NOMO-1 (cell line): ENCODE measurements at regions not wholly inside any gene's neighbourhood (a gene's known extent, or its start where the extent isn't known, plus 50 kb on each side); places are given as distances from the start of the nearest gene placed in this dataset.

Source experiments
- DNase-seq, 2 experiments: peaks; one replicate each; lab custom pipeline; 2025; ENCODE audit not compliant: unreplicated experiment in 2 of 2; lab: John Stamatoyannopoulos, UW

- DNase-seq, result no peak
These were observed 243.9 kb upstream of the RAB6C start for GRCh38 chr2:129735576-129735975.

- no peak for DNase-seq
These were observed 241.6 kb upstream of the RAB6C start for GRCh38 chr2:129737660-129738527.

- DNase-seq, result no peak
These were observed 240.7 kb upstream of the RAB6C start for GRCh38 chr2:129738799-129739198.

DNA sequence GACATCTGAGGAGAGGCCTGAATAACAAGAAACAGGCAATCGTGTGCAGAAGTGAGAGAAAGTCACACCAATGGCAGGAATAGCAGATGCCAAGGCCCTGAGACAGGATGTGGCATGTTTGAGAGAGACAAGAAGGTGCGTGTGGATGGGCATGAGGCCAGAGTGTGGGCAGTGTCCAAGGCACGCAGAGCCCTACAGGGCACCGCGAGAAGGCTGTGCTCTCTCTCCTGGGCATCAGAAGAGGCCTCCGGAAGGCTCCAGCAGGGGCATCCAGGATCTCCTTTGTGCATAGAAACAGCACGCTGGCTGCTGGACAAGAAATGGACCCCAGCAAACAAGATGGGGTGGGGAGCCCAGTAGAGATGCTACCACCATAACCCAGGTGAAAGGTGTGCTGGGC, 239.0 kb upstream of the RAB6C start:
- no peak for DNase-seq

- no peak for DNase-seq
These were observed 238.3 kb upstream of the RAB6C start for GRCh38 chr2:129741165-129741564.

DNA sequence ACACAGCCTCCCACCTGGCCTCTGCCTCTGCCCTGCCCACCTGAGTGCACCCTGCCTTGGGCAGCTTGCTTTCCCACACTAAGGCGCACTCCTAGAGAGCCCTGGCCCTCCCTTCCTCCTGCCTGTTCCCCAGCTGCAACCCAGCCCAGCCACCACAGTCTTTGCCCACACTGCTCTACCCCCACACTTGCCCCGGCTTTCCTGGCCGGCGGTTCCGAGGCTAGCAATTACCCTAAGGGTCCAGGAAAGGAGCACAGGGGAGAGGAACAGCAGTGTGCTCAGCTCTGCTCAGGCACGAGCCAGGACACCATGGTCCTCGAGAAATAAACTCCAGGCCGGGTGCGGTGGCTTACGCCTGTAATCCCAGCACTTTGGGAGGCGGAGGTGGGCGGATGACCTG, 237.8 kb upstream of the RAB6C start:
- DNase-seq, result no peak

DNA sequence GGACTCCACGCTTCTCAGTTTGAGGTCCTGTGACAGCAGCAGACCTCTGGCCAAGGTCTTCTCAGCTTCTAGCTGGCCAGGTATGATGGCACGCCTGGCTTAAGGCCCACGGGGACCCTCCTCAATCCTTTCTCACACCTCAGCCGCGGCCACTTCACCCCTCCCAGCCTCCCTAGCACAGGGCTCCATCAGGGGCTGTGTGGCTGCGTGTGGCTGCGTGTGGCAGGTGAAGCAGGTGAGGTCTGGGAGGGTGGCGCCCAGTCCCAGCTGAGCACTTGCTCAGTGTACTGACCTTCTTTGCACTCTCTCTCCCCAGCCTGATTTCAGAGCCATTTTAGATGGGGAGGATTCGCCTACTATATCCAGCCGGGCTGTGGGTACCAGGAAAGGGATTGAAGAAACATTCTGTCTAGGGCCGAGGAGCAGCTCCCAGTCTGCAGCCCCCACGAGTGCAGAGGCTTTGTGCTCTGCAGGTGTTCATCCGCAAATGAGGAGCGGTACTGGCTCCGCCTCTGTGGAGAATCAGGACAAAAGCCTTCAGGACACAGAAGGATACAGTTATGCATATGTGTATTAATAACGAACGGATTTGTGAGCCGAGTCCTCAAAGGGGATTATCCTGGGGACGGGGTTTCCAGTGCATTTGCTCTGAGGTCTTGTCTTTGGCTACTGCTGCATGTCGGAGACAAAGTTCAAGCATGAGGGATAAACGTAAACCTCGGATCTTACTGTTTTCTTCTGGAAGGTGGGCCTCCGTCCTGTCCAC, 236.9 kb upstream of the RAB6C start:
- DNase-seq, result no peak

- no peak for DNase-seq
These were observed 235.3 kb upstream of the RAB6C start for GRCh38 chr2:129744141-129744540.

GRCh38 chr2:129744649-129745048, 234.8 kb upstream of the RAB6C start:
- DNase-seq, result no peak

DNA sequence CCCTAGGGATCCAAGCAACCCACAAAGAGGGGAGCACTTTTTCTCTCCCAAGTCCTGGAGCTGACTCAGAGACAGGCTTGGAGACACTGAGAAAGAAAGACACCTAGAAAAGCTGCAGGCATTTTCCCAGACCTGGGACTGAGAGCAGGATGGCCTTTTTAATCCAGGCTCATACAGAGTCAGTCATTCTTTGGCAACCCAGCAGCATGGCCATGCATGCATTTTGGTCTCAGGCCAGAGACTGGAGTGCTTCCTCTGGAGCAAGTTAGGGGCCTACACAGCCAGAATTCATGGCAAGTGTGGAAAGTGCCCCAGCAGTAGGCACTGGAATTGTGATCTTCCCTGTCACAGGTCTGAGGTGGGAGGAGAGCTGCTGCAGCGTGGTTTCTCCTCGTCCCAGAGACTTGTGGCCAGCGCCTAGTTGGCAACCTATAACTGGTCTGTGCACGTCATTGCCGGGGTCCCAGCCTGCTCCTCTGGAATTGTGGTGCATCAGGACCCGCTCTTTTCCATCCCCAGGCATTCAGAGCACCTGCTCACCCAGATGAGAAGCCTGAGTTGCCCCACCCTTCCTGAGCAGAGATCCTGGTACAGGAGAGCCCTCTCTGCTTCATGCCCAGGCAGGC, 231.9 kb upstream of the RAB6C start:
- no peak for DNase-seq

DNA sequence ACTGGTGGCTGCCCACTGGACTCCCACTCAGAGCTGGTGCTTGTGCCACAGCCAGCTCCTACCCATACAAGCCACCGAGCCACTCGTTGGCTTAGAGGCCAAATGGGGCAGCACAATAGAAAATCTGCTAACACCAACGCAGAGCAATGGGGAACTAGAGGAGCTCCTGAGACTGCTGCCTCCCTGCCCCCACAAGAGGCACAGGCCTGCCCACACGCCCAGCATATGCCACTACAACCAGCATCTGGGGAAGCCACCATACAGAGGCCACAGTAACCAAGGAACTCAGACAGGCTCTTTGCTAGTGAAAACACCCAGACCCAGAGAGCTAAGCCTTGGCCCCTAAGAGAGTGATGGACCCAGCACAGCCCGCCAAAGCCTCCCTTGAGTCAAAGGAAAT, 231.2 kb upstream of the RAB6C start:
- DNase-seq, result no peak

- DNase-seq, result no peak
These were observed 230.8 kb upstream of the RAB6C start for GRCh38 chr2:129748653-129749052.

GRCh38 chr2:129751409-129751808, 228.1 kb upstream of the RAB6C start:
- no peak for DNase-seq

DNA sequence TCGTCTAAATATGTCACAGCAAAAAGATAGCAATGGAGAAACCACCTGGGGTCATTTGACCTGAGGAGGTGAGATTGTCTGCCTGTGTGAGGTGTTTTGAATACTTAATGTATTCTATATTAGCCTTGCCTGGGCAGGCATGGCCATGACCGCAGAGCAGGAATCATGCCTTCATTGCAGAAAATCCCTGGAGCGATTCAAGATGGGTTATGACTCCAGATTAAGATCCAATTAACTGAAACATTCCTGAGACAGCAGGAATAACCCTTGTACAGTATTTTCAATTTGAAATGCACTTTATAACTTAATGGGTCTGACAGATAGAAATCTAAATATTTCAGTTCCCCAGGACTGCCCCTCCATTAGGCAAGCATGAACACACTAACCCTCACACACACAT, 227.3 kb upstream of the RAB6C start:
- DNase-seq, result no peak

GRCh38 chr2:129752686-129753085, 226.8 kb upstream of the RAB6C start:
- DNase-seq, result no peak

GRCh38 chr2:129753261-129753660, 226.2 kb upstream of the RAB6C start:
- DNase-seq, result no peak

DNA sequence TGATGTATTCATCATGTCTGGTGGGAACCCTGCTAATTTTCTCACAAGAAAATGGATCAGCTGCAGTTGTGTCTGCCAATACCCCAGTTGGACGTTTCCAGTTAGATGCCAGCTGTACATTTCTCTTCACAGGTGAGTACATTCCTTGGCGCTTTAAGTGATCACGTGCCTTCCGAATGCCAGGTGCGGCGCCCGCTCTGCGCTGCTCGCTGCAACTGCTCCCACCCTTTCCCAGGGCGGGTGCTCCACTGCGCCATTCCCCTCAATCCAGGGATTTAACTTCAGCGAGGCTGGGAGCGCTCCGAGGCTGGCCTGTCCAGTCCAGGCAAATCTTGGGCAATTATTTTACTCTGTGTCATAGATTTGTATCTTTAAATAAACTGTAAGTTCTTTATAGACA, 225.0 kb upstream of the RAB6C start:
- no peak for DNase-seq

DNA sequence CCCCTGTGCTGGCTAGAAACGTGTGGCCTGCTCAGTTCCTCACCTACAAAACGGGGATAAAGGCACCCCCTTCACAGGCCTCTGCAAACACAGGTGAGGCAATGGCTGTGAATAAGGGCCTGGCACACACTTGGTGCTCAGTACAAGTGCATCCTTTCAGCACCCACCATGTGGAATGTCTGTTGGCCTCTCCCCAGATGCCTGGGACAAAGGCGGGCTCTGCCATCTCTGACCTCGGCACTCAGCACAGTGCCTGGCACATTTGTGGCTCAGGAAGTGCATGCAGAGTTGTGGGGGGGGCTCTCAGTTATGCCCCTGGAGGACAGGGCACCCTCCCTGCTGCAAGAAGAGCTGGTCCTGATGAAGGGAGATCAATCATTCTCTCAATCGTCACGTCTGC, 224.6 kb upstream of the RAB6C start:
- DNase-seq, result no peak

DNA sequence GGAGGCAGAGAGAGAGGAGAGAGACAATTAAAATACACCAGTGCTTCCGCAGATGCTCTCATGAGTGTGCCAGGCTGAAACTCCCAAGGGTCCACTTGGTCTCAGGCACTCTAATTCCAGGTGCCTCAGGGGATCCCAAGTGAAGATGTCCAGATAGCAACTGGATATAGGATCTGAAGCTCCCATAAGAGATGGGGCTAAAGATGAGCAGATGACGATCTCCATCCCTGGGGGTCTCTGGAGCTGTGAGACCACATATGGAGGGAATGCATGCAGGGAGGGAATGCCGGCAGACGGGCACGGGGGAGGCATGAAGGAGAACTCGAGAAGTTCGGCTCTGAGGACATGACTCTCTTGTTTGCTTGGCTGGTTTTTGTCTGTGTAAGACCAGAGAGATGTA, 223.7 kb upstream of the RAB6C start:
- DNase-seq, result no peak

DNA sequence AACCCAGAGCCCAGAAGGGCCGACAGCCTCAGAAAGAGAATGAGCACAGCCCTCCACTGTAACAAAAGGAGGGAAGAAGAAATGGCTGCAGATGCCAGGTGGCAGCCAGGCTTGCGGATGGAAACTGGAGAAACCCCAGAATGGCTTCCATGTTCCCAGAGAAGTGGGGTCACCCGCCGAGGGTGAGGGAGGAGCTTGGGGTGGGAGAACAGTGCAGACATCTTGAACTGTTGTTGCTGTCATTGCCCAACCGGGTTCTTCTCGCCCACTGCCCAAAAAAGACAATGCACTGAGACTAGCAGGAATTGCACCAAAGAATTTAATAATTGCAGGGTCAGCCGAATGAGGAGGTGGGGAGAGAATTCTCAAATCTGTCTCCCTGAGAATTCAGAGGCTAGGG, 223.2 kb upstream of the RAB6C start:
- DNase-seq, result no peak

DNA sequence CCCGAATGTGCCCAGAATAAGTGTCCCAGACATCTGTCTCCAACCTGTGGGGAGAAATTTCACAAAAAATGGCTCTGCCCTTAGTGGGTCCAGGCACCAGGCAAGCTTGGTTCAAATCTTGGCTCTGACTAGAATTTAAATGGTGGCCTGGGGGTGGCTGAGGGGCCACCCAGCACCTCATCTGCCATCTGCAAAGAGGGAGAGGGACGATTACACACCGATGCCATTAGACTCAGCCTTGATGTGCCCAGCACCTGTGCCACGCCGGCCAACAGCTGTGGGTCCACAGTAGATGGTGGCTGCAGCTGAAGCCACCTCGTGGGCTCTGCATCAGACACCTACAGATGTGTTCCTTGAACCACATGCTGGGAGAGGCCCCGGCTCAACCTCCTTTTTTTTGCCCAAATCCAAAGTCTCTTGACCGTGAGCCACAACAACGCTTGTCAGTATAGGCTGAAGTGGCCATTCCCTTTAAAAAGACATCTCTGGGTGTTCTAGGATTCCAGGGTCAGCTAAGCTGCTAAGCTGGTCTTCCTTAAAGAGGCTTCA, 222.0 kb upstream of the RAB6C start:
- no peak for DNase-seq
